IMR-90 (cell line): ENCODE measurements at regions not wholly inside any gene's neighbourhood (a gene's known extent, or its start where the extent isn't known, plus 50 kb on each side); places are given as distances from the start of the nearest gene placed in this dataset.
A peak's percentile ranks its signal among the peaks of the same experiment; 100 is the strongest.

Experiments
- ATAC-seq: fragments of 200-7000 bp; cut with Tn5 transposase; 2 replicates; pipeline ENCODE4 v1.9.1; 2020; ENCODE audit warnings: low read depth, mild to moderate bottlenecking, moderate library complexity
- BruUV-seq: library from RNA; stranded (reverse); fragments of 400-500 nt; replicated peaks from 2 replicates; lab custom pipeline; 2021; lab: Mats Ljungman, UMichigan
- CTCF ChIA-PET: fragments of 300-600 bp; formaldehyde crosslinking; extraction: SDS; loops from one replicate; lab custom pipeline; 2021; ENCODE audit warnings: antibody characterized with exemption; lab: Yijun Ruan, JAX
- POLR2A ChIA-PET: fragments of 300-600 bp; sonication (Branson Sonifier 250); formaldehyde crosslinking; loops from one replicate; lab custom pipeline; 2022; ENCODE audit warnings: antibody characterized with exemption; ENCODE audit not compliant: unreplicated experiment; lab: Charles Lee
- DNase-seq: peaks from one replicate; pipeline ENCODE4 v3.0.0; 2013
- H2AFZ ChIP-seq: replicated peaks from 2 replicates; pipeline ENCODE3; 2013; ENCODE audit warnings: low read length, mild to moderate bottlenecking; ENCODE audit not compliant: poor library complexity
- H2AK5ac ChIP-seq: 2 replicates; pipeline ENCODE4 v1.6.1; 2013; ENCODE audit warnings: low read depth, low read length, inconsistent platforms
- H2AK9ac ChIP-seq: replicated peaks from 2 replicates; pipeline ENCODE3; 2013; ENCODE audit warnings: mild to moderate bottlenecking, low read depth, low read length, moderate library complexity; ENCODE audit not compliant: poor library complexity
- H2BK120ac ChIP-seq: 2 replicates; pipeline ENCODE4 v1.6.1; 2013; ENCODE audit warnings: low read depth, low read length, inconsistent platforms
- H2BK15ac ChIP-seq: 3 replicates; pipeline ENCODE4 v1.6.1; 2013; ENCODE audit warnings: low read depth, low read length, inconsistent platforms
- H2BK20ac ChIP-seq: 2 replicates; pipeline ENCODE4 v1.6.1; 2013; ENCODE audit warnings: low read depth, mild to moderate bottlenecking, inconsistent platforms, low read length, moderate library complexity
- H2BK5ac ChIP-seq: 2 replicates; pipeline ENCODE4 v1.6.1; 2013; ENCODE audit warnings: mild to moderate bottlenecking, low read depth, low read length, inconsistent platforms; ENCODE audit not compliant: poor library complexity, severe bottlenecking
- H3K14ac ChIP-seq: replicated peaks from 2 replicates; pipeline ENCODE4 v1.6.1; 2013; ENCODE audit warnings: low read depth, low read length, inconsistent platforms
- H3K18ac ChIP-seq: 2 replicates; pipeline ENCODE4 v1.6.1; 2013; ENCODE audit warnings: low read depth, low read length, control low read depth
- H3K23ac ChIP-seq: 2 replicates; pipeline ENCODE4 v1.6.1; 2013; ENCODE audit warnings: low read depth, low read length, inconsistent platforms
- H3K27ac ChIP-seq: 2 replicates; pipeline ENCODE4 v1.5.1; 2013; ENCODE audit warnings: mild to moderate bottlenecking, control low read depth, low read length; ENCODE audit not compliant: insufficient read depth
- H3K27me3 ChIP-seq: 2 replicates; pipeline ENCODE4 v1.6.1; 2013; ENCODE audit warnings: low read length; ENCODE audit not compliant: control insufficient read depth, insufficient read depth
- H3K36me3 ChIP-seq: 2 replicates; pipeline ENCODE4 v1.6.1; 2013; ENCODE audit warnings: low read length, mixed read lengths; ENCODE audit not compliant: control insufficient read depth, insufficient read depth
- H3K4ac ChIP-seq: 2 replicates; pipeline ENCODE4 v1.6.1; 2013; ENCODE audit warnings: low read depth, low read length, inconsistent platforms
- H3K4me1 ChIP-seq: 2 replicates; pipeline ENCODE4 v1.6.1; 2013; ENCODE audit warnings: low read length, mixed read lengths; ENCODE audit not compliant: control insufficient read depth, insufficient read depth
- H3K4me2 ChIP-seq: 2 replicates; pipeline ENCODE4 v1.6.1; 2013; ENCODE audit warnings: low read depth, mild to moderate bottlenecking, control low read depth, low read length, moderate library complexity
- H3K4me3 ChIP-seq: 2 replicates; pipeline ENCODE4 v1.5.1; 2013; ENCODE audit warnings: low read depth, mild to moderate bottlenecking, control low read depth, low read length, moderate library complexity; ENCODE audit not compliant: insufficient read depth
- H3K56ac ChIP-seq: 2 replicates; pipeline ENCODE4 v1.6.1; 2013; ENCODE audit warnings: low read length, inconsistent platforms; ENCODE audit not compliant: insufficient read depth; ENCODE audit errors: extremely low read depth
- H3K79me1 ChIP-seq, 2 experiments: 2 replicates each; pipeline ENCODE4 v1.6.1; 2013; ENCODE audit warnings: low read length in 2 of 2, inconsistent platforms in 1 of 2, low read depth in 1 of 2
- H3K9ac ChIP-seq: 2 replicates; pipeline ENCODE4 v1.6.1; 2013; ENCODE audit warnings: low read depth, low read length, control low read depth
- H3K9me1 ChIP-seq: 2 replicates; pipeline ENCODE4 v1.6.1; 2013; ENCODE audit warnings: low read length, inconsistent platforms; ENCODE audit not compliant: insufficient read depth
- H3K9me3 ChIP-seq: 2 replicates; pipeline ENCODE4 v1.6.1; 2013; ENCODE audit warnings: low read length; ENCODE audit not compliant: control insufficient read depth, insufficient read depth
- H4K20me1 ChIP-seq: 2 replicates; pipeline ENCODE4 v1.6.1; 2013; ENCODE audit warnings: low read length, inconsistent platforms; ENCODE audit not compliant: insufficient read depth
- H4K5ac ChIP-seq: 2 replicates; pipeline ENCODE4 v1.6.1; 2013; ENCODE audit warnings: mild to moderate bottlenecking, low read depth, low read length, control low read depth
- H4K8ac ChIP-seq, 2 experiments: 2 replicates each; pipeline ENCODE4 v1.6.1; 2013; ENCODE audit warnings: low read depth in 2 of 2, low read length in 2 of 2, control low read depth in 1 of 2, inconsistent platforms in 1 of 2
- H4K91ac ChIP-seq: 2 replicates; pipeline ENCODE4 v1.6.1; 2013; ENCODE audit warnings: low read depth, low read length, inconsistent platforms; ENCODE audit not compliant: insufficient read depth
- BHLHE40 ChIP-seq: fragments of 150-350 bp; IDR thresholded peaks from 2 replicates; pipeline ENCODE4 v1.6.1; 2016; ENCODE audit warnings: mild to moderate bottlenecking, low read depth, low read length
- CEBPB ChIP-seq: IDR thresholded peaks from 2 replicates; pipeline ENCODE4 v1.6.1; 2012; ENCODE audit warnings: low read depth, low read length, improper control_type of control experiment
- FOS ChIP-seq: fragments of 150-350 bp; IDR thresholded peaks from 2 replicates; pipeline ENCODE4 v1.6.1; 2016; ENCODE audit warnings: low read depth, low read length
- MAFK ChIP-seq: IDR thresholded peaks from 2 replicates; pipeline ENCODE4 v1.6.1; 2012; ENCODE audit warnings: low read depth, low read length, improper control_type of control experiment
- POLR2A ChIP-seq: IDR thresholded peaks from 2 replicates; pipeline ENCODE4 v1.6.1; 2012; ENCODE audit warnings: mild to moderate bottlenecking, low read depth, low read length
- RAD21 ChIP-seq: IDR thresholded peaks from 2 replicates; pipeline ENCODE4 v1.6.1; 2012; ENCODE audit warnings: low read length, improper control_type of control experiment
- RCOR1 ChIP-seq: IDR thresholded peaks from 2 replicates; pipeline ENCODE4 v1.6.1; 2012; ENCODE audit warnings: mild to moderate bottlenecking, low read length, improper control_type of control experiment; ENCODE audit not compliant: insufficient replicate concordance
- RFX5 ChIP-seq: IDR thresholded peaks from 2 replicates; pipeline ENCODE4 v1.8.0; 2012; ENCODE audit warnings: low read depth, mild to moderate bottlenecking, low read length, moderate library complexity
- SMC3 ChIP-seq: fragments of 150-350 bp; IDR thresholded peaks from 2 replicates; pipeline ENCODE4 v1.6.1; 2016; ENCODE audit warnings: low read depth, mild to moderate bottlenecking, antibody characterized with exemption, low read length, moderate library complexity
- WGBS, 2 experiments: methylation state at CpG; one replicate each; pipeline versions ENCODE4 v1.1.5 to v1.1.7; 2013; ENCODE audit warnings: missing lambda C conversion rate in 2 of 2; ENCODE audit not compliant: insufficient read length in 1 of 2; ENCODE audit errors: extremely low coverage in 2 of 2; 5-methylcytosine and 5-hydroxymethylcytosine counted together
- dilution Hi-C: fragments of 300-500 bp; cut with HindIII; formaldehyde crosslinking; loops from one replicate; pipeline ENCODE4 v1.14.3; 2018; ENCODE audit warnings: low sequenced_read_pairs; ENCODE audit not compliant: unreplicated experiment
- in situ Hi-C: fragments of 300-500 bp; cut with MboI; formaldehyde crosslinking; loops from 3 replicates; pipeline ENCODE4 v1.14.3; 2019; ENCODE audit warnings: low sequenced_read_pairs, inconsistent platforms, mixed read lengths
- intact Hi-C: fragments of 100-400 bp; cut with micrococcal nuclease; formaldehyde crosslinking; loops from 2 replicates; pipeline ENCODE4 v1.10.0; 2022
- TF ChIP-seq, protein P1 (sequence below): fragments of 150-350 bp; IDR thresholded peaks from 2 replicates; pipeline ENCODE4 v1.6.1; 2017; ENCODE audit warnings: mild to moderate bottlenecking, antibody characterized with exemption, low read length, low read depth

DNA sequence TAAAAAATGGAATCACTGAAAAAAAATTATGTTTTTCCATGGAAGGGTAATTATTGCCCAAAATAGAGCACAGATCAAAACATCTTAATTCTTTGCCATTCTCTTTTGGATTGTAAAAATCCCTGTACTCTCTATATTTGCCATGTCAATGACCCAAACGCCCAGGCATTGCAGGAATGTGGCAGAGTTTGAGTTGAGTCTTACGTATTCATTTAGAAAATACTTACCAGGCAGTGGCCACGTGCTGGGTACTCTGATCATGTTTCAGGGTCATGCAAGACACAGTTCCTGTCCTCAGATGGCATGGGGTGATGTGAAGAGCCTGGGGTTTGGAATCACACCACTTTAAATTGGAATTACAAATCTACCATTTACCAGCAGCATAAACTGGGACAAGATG, 267.7 kb downstream of the ABCC12 start:
- H3K9me3 ChIP-seq, result no peaks in the 10 kb centered on the region
- in situ Hi-C loops (no loop called here), dilution Hi-C loops (no loop called here), intact Hi-C loops (loop anchor here (10.0 kb wide), 2 partner anchors 267 to 423 kb away; partner anchors contain the start of genes ABCC12, ITFG1 and PHKB)
- peak overlapping the region; percentile 66; the same call in 1 of the 2 replicates for H2BK20ac ChIP-seq
- BruUV-seq, result no TSS peak
- H3K4me2 ChIP-seq, result no peak overlapping the region
- WGBS, 2 experiments, result no CpG with 5 or more reads among the region's 3 CpGs
- H4K5ac ChIP-seq, result no peak overlapping the region
- ChIA-PET CTCF (no interaction called here), POLR2A (no interaction called here)
- H4K91ac ChIP-seq, result no peak overlapping the region
- no peak overlapping the region for H3K18ac ChIP-seq
- H3K27me3 ChIP-seq, result no peaks in the 10 kb centered on the region
- H3K9ac ChIP-seq, result no peak overlapping the region
- H3K56ac ChIP-seq, result no peak overlapping the region
- H3K4me3 ChIP-seq, result no peak overlapping the region
- no peaks in the 10 kb centered on the region for H4K20me1 ChIP-seq
- TF ChIP-seq POLR2A (no peak), SMC3 (no peak), FOS (no peak), MAFK (no peak), CEBPB (no peak), BHLHE40 (peak; percentile 79; the same call in 1 of the 2 replicates), RAD21 (no peak), RCOR1 (no peak), RFX5 (no peak)
- TF ChIP-seq, protein P1, sequence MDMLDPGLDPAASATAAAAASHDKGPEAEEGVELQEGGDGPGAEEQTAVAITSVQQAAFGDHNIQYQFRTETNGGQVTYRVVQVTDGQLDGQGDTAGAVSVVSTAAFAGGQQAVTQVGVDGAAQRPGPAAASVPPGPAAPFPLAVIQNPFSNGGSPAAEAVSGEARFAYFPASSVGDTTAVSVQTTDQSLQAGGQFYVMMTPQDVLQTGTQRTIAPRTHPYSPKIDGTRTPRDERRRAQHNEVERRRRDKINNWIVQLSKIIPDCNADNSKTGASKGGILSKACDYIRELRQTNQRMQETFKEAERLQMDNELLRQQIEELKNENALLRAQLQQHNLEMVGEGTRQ, result peak; percentile 83
- H2BK5ac ChIP-seq, result peak overlapping the region; percentile 21
- peak overlapping the region; percentile 4 for H2AFZ ChIP-seq
- peaks cover 6% of the 10 kb centered on the region for H3K4me1 ChIP-seq
- no peak overlapping the region; the same call in 1 of the 2 replicates for H2BK120ac ChIP-seq
- no peaks in the 10 kb centered on the region for H3K9me1 ChIP-seq
- ATAC-seq (peak; percentile 71), DNase-seq (peak; percentile 49)
- no peak overlapping the region for H2AK9ac ChIP-seq
- H3K36me3 ChIP-seq, result no peaks in the 10 kb centered on the region
- no peak overlapping the region for H4K8ac ChIP-seq
- H3K14ac ChIP-seq, result no peak overlapping the region
- no peak overlapping the region for H2AK5ac ChIP-seq
- no peak overlapping the region; the same call in 2 of the 3 replicates for H2BK15ac ChIP-seq
- H3K4ac ChIP-seq, result no peak overlapping the region
- no peaks in the 10 kb centered on the region for H3K79me1 ChIP-seq
- H3K23ac ChIP-seq, result no peak overlapping the region
- no peak overlapping the region for H3K27ac ChIP-seq
